ENCODE measurements at regions not wholly inside any gene's neighbourhood (a gene's known extent, or its start where the extent isn't known, plus 50 kb on each side); places are given as distances from the start of the nearest gene placed in this dataset.

GRCh38 chr10:21399392-21400035 is 126.0 kb downstream of the SKIDA1 start:
- H3K4me1 Mint-ChIP-seq (ENCODE audit: low read depth), result no peaks in the 10 kb centered on the region
- CTCF ChIA-PET, result no interaction called here
- intact Hi-C loops (cut with micrococcal nuclease), result no loop called here
- H3K9me3 Mint-ChIP-seq, result peaks cover 4% of the 10 kb centered on the region
- ATAC-seq, result no peak
- POLR2A ChIA-PET, result no interaction called here
- H3K4me3 Mint-ChIP-seq, result no peak overlapping the region
- TF ChIP-seq CTCF (IDR thresholded peaks at IDR 0.05), result no peak
- no peak overlapping the region for H3K27ac Mint-ChIP-seq
- no peak for DNase-seq
- H3K36me3 Mint-ChIP-seq (ENCODE audit: low read depth), result no peaks in the 10 kb centered on the region
- no peaks in the 10 kb centered on the region for H3K27me3 Mint-ChIP-seq

GRCh38 chr10:21398563-21399231 is 126.8 kb downstream of the SKIDA1 start:
- CTCF ChIA-PET, result no interaction called here
- intact Hi-C loops (cut with micrococcal nuclease), result no loop called here
- DNase-seq, result no peak
- H3K36me3 Mint-ChIP-seq (ENCODE audit: low read depth), result no peaks in the 10 kb centered on the region
- H3K4me1 Mint-ChIP-seq (ENCODE audit: low read depth), result no peaks in the 10 kb centered on the region
- H3K4me3 Mint-ChIP-seq, result no peak overlapping the region
- H3K27me3 Mint-ChIP-seq, result no peaks in the 10 kb centered on the region
- no peak for TF ChIP-seq CTCF (IDR thresholded peaks at IDR 0.05)
- ATAC-seq, result no peak
- POLR2A ChIA-PET, result no interaction called here
- peaks cover 7% of the 10 kb centered on the region for H3K9me3 Mint-ChIP-seq
- H3K27ac Mint-ChIP-seq, result no peak overlapping the region

GRCh38 chr10:21396889-21397288 is 128.6 kb downstream of the SKIDA1 start:
- H3K36me3 Mint-ChIP-seq (ENCODE audit: low read depth), result no peaks in the 10 kb centered on the region
- CTCF ChIA-PET, result no interaction called here
- POLR2A ChIA-PET, result no interaction called here
- H3K4me3 Mint-ChIP-seq, result no peak overlapping the region
- peaks cover 7% of the 10 kb centered on the region for H3K9me3 Mint-ChIP-seq
- H3K27me3 Mint-ChIP-seq, result no peaks in the 10 kb centered on the region
- H3K27ac Mint-ChIP-seq, result no peak overlapping the region
- ATAC-seq (no peak), DNase-seq (no peak)
- no peaks in the 10 kb centered on the region for H3K4me1 Mint-ChIP-seq (ENCODE audit: low read depth)
- TF ChIP-seq CTCF (IDR thresholded peaks at IDR 0.05), result no peak
- intact Hi-C loops (cut with micrococcal nuclease), result no loop called here

GRCh38 chr10:21393931-21394330 is 131.6 kb downstream of the SKIDA1 start:
- Mint-ChIP-seq H3K27ac (no peak overlapping the region), H3K36me3 (ENCODE audit: low read depth) (no peaks in the 10 kb centered on the region), H3K4me1 (ENCODE audit: low read depth) (no peaks in the 10 kb centered on the region), H3K27me3 (no peaks in the 10 kb centered on the region), H3K9me3 (peaks cover 7% of the 10 kb centered on the region), H3K4me3 (no peak overlapping the region)
- ChIA-PET CTCF (no interaction called here), POLR2A (no interaction called here)
- ATAC-seq (no peak), DNase-seq (no peak)
- TF ChIP-seq CTCF (IDR thresholded peaks at IDR 0.05), result no peak
- intact Hi-C loops (cut with micrococcal nuclease), result no loop called here

- no peak for ATAC-seq
- no peak overlapping the region for H3K4me3 Mint-ChIP-seq
- no peaks in the 10 kb centered on the region for H3K27me3 Mint-ChIP-seq
- no peak overlapping the region for H3K27ac Mint-ChIP-seq
- ChIA-PET CTCF (no interaction called here), POLR2A (no interaction called here)
- intact Hi-C loops (cut with micrococcal nuclease), result no loop called here
- no peaks in the 10 kb centered on the region for H3K4me1 Mint-ChIP-seq (ENCODE audit: low read depth)
- H3K36me3 Mint-ChIP-seq (ENCODE audit: low read depth), result no peaks in the 10 kb centered on the region
- no peak for TF ChIP-seq CTCF (IDR thresholded peaks at IDR 0.05)
- no peaks in the 10 kb centered on the region for H3K9me3 Mint-ChIP-seq
- DNase-seq, result no peak
Observed at GRCh38 chr10:21388589-21388988, 136.9 kb downstream of the SKIDA1 start.
